Skeletal muscle cell (primary cell): ENCODE measurements at regions not wholly inside any gene's neighbourhood (a gene's known extent, or its start where the extent isn't known, plus 50 kb on each side); places are given as distances from the start of the nearest gene placed in this dataset.

Experiments used
- DNase-seq: peaks from one replicate; pipeline ENCODE4 v3.0.0-alpha.2; 2010; ENCODE audit warnings: low read depth
- H3K4me3 ChIP-seq: 2 replicates; pipeline ENCODE4 v1.5.1; 2011; ENCODE audit warnings: low read depth, mild to moderate bottlenecking, control low read depth, low read length, moderate library complexity

DNA sequence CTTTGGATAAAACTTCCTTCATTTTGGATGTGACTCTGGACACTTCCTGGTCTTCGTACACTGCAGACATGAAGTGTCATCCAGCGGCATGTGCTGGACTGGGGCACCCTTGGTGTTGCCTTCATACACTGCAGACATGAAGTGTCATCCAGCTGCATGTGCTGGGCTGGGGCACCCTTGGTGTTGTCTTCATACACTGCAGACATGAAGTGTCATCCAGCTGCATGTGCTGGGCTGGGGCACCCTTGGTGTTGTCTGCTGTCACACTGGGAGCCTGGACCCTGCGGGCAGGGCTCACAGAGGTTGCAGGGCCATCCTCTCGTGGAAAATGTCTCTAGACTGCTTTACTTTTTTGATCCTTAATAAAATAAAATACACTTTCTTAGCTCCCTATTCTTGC is 771.4 kb downstream of the BRD1 start:
- H3K4me3 ChIP-seq, result no peak overlapping the region
- DNase-seq, result no peak

DNA sequence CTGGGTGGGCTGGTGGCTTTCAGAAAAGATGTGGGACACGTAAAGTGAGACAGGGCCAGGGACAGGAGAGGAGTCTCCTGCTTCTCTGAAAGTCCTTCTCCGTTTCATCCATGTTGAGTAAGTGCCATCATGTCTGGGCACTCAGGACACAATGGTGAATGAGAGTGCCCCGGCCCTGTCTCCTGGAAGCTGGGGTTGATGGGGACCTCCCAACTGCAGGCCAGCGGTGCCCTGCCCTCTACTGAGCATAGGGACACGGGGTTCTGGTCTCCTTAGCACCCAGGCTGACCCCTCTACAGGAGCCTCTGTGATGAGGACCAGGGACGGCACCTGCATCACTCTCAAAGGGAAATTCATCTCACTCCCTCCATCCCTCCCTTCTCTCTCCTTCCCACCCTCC is 772.3 kb downstream of the BRD1 start:
- DNase-seq, result no peak
- H3K4me3 ChIP-seq, result no peak overlapping the region

DNA sequence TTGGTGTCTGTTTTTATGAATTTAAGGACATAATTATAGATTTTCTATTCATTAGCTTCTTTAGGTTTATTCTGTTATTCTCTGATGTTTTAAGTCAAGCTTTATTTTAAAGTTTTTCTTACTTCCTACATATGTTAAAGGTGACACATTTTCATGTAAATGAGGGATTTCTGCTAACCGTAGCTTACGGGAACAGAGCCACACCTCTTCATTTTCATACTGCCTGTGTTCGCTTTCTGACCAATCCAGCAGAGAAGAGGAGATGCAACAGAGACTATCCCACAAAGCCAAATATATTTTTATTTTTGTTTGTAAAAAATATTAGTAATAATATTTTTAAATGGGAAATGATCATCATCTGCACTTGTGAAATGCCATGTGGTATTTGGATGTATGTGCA is 774.1 kb downstream of the BRD1 start:
- no peak for DNase-seq
- no peak overlapping the region for H3K4me3 ChIP-seq

DNA sequence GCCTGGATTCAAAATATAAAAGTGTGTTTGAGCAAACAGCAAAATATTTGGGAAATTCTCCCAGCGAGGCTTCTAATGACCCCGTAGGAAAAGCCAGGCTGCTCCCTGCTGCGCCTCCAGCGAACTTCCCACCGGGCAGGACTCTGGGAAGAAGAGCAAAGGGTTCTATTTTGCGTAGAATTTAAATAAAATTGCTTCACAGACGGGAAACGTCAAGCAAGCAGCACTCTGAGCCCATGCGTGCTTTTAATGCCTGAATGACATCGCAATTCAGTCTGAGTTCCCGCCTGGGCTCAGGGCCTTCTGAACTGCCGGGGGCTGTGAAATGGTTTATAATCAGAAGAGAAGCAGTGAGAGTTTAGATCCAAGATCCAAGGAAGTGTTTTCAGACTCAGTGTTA is 775.1 kb downstream of the BRD1 start:
- H3K4me3 ChIP-seq, result peak overlapping the region; percentile 35
- no peak for DNase-seq

DNA sequence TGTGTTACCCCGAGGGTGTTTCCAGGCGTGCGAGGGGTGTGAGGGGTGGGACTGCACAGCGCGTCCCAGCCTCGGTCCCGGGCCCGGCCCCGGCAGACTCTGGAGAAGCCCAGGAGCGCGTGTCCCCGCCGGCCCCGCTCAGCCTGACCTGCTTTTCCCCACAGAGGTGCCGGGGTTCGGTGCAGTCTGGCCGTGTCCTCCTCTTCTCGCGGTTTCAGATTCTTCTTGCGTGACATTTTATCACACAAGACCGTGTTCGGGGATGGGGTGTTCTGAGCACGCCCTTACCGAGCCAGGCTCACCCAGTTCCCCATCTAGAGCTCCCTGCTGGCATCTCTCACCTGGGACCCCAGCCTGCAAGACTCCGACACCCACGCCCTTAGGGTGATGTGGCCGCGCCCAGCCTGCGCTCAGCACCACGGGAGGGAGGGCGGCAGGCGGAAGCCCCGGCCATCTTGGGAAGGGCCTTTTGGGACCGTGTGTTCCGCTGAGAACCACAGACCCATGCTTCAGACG is 775.6 kb downstream of the BRD1 start:
- DNase-seq, result no peak

DNA sequence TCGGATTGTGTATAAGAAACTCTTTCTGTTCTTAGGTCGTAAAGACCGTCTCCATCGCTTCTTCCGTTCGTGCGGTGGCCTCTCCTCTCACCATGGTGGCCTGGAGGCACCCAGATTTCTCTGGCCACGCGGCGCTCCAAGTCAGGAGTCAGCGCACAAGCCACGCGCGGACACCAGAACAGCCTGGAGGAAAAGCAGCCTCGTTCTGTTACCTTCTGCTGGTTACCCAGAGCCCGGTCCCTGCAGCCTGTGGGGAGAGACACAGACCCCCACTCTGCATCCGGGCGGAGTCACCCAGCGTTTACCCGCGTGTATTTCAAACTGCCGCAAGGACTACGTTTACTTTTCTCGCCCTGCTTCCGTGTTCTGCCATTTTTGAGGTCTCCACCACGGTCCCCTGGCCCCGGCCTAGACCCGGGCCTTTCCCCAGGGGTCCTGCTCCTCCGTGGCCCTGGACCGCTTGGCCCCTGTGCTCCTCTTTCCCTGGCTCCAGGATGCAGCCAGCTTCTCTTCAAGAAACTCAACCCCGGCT is 776.1 kb downstream of the BRD1 start:
- DNase-seq, result no peak
- H3K4me3 ChIP-seq, result peak overlapping the region; percentile 35

More for the DNA sequence above, 775.6 kb downstream of the BRD1 start:
- H3K4me3 ChIP-seq, result peak overlapping the region; percentile 35

DNA sequence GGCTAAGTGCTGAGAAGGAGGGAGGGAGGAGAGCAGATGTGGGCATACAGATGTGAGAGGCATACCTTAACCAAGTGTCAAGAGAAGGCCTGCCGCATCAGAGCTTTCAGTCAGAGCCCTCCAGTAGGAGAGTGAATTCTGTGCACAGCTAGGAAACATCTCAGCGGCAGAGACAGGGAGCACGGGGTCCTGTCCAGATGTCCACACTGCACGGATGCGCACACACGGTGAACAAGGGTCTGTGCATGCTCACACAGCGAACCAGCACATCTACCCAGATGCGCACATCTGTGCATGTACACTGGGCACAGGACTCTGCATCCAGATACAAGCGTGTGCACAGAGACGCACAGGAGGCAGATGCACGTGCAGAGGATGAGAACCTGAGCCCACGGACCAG is 778.0 kb downstream of the BRD1 start:
- H3K4me3 ChIP-seq, result no peak overlapping the region
- DNase-seq, result no peak

DNA sequence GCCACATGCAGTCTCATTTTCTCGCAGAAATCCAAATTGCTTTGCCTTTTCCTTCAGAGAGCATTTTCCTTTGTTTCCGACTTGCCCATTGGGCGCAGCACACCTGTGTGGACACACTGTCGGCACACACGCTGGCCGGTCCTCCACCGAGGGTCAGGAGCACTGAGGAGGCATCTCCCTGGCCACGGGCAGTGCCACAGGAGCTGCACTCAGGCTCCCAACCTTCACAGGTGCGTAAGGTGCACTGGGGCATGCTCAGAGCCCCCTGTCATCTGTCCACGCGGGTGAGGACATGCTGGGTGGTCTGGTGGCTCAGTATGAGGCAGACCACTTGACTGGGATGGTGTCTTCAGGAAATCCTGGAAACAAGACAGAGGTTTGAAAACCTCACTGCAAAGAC is 779.1 kb downstream of the BRD1 start:
- no peak overlapping the region for H3K4me3 ChIP-seq
- no peak for DNase-seq

DNA sequence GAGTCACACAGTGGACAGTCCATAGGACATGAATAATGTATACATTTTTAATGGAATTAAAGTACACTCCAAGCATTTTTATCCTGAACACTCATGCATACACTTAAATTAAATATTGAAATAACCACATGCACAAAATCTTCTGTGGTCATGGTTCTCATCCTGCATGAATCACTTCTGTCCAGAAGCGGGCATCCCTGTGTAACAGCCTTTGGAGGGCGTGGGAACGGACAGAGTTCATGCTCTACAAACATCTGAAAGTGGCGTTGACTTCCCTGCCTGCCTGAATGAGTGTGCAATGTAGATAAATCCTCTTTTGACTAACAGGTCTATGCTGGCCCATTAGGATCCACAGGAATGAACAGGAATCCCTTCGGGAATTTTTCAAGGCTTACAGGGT is 780.2 kb downstream of the BRD1 start:
- no peak for DNase-seq
- H3K4me3 ChIP-seq, result no peak overlapping the region

DNA sequence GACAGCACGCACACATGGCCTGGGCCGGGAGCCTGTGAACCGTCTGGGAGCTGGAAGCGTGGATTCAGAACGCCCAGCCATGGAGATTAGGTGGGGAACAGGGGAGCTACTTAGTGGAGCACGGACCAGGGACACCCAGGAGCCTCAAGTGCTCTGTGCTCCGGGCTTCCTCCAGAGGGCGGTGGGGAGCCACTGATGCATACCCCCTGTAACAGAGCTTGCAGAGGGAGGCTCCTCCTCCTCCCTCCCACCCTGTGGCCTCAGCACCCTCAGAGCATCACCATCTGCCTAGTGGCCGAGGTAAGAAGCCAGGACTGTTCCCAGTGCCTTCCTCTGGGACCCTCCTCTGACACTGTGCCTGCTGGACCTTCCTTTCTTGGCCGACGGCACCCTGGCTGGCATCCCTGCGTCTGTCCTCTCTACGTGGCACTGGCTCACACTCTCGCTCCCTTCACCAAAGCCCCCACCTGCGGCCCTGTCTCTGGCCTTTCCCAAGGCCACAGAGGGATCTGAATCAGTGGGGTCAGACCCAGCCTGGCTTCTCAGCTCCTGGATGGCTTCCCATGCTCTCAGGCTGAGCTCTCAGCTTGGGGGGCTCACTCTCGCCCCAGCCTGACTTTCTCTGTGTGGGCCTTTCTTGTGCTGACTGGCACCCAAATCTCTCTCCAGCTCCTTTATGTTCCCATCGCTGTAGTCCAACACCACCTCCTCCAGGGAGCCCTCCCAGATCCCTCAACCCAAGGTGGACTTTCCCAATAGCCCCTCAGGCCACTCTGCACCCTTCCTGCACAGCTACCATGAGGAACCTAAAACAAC is 780.9 kb downstream of the BRD1 start:
- no peak overlapping the region for H3K4me3 ChIP-seq
- no peak for DNase-seq

DNA sequence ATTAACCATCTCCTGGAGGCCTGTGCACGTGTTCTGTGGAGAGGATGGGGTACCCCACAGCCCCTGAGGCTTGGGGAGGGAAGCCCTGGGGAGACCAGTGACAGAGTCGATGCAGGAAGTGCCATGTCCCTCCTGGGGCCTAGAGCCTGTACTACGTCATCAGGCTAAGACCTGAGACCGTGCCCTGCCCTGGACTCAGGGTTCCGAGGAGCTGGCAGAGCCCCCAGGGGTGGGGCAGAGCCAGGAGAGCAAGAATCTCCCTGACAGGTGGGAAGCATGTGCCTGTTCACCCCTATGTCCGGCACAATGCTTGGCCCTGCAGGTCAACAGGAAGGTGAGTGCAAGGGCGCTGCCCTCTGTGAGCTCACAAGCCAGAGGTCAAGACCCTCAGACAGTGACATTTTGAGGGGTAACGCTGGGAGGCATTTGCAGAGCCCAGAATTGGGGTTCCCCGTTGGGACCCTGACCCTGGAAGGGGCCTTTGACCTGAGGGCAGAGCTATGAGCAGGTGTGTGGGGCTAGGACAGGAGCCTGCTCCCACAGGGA is 781.6 kb downstream of the BRD1 start:
- no peak for DNase-seq
- no peak overlapping the region for H3K4me3 ChIP-seq

DNA sequence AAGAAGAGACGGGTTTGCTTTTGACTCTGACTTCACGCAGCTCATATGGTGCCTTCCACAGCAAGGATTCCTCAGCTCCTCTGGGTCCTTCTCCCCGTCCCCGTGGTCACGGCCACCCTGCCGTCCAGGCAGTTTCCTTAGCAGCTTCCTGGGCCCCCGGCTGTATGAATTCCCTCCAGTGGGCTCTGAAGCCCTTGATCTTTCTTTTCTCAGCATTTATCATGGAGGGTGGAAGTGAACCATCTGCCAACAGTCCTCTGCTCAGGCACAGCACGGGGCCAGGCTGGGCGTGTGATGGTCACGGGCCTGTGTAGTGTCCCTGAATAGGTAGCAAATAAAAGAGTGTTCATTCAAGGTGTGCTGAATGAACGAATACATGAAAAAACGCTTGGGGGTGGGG is 782.4 kb downstream of the BRD1 start:
- H3K4me3 ChIP-seq, result no peak overlapping the region
- no peak for DNase-seq

DNA sequence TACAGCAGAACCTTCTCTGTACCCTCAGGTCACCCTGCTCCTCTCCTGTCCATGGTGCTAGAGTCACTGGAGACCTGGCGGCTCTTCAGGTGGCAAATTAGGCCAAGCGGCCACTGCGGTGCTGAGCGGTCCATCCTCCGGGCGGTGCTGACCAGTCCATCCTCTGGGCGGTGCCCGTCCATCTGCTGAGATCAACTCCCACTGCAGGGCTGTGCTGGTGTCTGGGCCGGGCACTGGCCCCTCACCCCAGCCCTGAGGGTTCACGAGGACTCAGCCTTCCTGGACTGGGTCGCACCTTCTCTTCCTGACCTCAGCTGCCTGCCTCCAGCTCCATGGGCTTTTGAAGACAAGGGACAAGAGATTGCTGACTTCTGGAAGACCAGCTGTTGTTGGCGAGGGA is 782.9 kb downstream of the BRD1 start:
- no peak overlapping the region for H3K4me3 ChIP-seq
- no peak for DNase-seq

DNA sequence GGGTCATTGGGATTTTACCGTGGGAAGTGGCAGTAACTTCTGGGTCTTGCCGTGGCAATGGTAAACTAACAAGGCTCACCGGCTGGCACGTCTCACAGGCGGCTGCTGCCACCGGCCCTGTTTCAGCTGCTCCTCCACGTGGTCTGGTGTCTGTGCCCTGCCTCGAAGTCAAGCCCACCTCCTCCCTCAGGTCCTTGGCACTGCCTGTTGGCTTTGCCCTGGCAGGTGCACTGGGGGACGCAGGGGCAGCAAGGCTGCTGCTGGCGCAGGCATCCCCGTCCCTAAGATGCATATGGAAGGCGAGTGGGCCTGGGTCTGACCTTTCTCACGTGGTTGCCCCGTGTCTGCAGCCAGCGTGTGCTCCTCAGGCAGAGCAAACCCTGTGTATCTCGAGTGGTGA is 783.6 kb downstream of the BRD1 start:
- DNase-seq, result no peak
- H3K4me3 ChIP-seq, result no peak overlapping the region

DNA sequence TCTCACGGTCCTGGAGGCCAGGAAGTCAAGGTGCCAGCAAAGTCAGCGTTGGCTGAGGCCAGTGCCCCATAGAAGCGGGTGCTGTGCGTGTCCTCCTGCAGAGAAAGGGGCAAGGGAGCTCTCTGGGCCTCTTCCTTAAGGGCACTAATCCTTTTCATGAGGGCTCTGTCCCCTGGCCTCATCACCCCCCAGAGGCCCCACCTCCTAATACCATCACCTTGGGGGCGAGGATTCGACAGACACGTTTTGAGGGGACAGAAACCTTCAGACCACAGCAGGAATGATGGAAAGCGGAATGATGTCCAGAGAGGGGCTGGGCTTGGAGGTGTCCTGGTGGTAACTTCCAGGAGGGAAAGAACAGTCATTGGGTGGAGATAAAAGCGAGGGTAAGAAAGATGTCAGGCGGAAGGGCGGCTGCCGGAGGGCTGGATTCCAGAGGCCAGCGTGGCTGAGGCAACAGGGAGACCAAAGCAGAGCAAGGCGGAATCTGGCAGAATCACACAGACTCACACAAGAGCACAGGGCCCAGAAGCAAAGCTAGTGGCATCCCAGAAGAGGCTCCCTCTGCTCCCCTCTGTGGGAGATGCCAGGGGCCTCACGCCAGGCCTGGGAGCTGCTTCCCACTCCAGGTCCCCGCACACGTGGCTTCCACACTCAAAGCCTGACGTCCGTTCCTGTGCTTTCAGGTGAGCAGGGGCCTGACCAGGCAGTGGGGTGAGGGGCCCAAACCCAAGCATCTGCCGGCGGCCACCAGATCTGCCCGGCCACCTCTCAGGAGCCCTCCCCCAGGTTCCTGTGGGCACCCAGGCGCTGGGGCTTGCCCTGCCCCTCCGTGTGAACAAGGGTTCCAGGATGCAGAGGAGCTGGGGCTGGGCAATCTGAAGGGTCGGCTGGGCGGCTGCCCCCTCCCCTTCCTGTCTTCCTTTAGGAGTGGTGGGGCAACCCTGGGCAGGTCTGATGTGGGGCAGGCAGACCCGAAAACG is 784.5 kb downstream of the BRD1 start:
- no peak for DNase-seq
- no peak overlapping the region for H3K4me3 ChIP-seq

DNA sequence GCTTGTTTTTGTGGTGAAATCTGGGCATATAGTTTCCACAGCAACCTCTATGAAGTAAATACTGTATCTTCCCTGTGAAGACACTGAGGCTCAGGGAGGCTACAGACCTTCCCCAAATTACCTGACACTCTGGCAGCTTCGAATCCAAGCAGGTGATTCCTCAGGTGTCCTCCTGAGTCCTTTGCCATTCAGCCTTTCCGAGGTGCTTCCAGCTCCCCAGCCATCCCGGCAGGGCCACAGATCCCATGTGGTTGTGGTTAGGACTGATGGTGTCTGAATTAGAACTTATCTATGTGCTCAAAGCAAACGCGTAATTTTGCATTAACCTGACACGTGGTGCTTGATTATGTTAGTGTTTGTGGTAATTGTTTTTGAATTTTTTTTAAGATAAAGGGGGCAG is 785.6 kb downstream of the BRD1 start:
- no peak overlapping the region for H3K4me3 ChIP-seq
- no peak for DNase-seq

DNA sequence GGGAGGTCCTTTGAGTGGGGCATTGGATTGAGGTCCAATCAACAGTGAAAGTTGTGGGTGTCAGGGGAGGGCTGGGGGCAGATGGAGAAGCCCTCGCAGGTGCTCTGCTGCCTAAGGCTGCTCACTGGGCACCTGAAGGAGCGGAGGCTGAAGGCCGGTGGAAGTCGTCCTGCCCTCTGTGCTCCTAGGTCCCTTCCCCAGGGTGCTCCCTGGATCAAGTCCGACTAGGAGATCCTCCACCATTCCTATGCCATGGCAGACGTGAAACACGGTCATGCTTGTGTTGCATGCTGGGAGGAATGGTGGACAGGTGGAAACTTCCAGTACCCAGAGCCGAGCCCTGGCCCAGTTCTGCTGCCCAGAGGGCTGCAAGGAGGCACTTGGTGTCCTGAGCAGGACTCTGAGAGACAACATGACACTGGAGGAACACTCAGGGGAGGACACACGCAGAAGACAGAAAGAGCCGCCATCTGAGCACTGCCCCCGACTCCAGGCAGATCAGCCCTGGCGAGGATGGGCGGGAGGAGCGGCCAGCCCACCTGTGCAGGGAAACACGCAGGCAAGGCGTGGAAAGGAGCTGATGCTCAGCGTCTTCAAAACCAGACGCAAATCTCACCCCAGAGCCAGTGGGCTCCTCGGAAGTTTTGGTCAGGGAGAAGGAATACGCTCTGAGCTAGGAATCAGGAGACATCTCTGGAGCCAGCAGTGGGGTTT is 786.8 kb downstream of the BRD1 start:
- H3K4me3 ChIP-seq, result no peak overlapping the region
- DNase-seq, result no peak

DNA sequence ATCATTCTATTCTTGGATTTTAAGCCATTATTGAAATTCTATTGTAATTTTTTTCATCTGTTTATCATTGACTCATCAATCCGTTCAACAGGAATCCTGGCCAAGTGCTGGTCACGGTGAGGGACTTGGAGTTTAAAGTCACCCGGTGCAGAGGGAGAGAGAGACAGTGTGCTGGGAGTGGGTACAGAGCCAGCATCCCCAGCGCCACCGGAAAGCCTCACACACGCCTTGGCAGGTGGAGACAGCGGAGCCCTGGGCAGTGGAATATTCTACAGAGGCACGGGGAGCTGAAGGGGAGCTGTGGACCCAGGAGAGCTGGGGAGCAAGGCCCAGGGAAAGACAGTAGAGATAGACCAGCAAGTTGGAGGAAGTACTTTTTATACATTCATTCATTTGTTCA is 787.6 kb downstream of the BRD1 start:
- H3K4me3 ChIP-seq, result no peak overlapping the region
- no peak for DNase-seq

DNA sequence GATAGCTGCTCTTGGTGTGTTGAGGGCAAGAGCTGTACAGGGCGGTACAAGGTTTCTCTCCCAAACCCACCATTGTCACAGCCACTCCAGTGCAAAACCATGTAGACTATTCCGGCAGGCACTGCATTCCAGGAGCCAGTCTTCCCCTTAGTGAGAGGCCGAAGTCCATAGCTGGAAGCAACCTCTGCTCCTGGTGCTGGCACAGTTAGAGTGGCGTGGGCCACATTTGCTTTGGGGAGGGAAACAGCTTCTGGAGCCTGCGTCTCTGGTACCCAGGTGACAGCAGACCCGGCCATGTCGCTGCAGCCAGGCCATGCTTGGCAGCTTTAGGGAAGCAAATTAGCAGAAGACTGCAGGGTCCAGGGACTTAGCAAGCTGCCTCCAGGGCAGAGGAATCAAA is 788.0 kb downstream of the BRD1 start:
- no peak overlapping the region for H3K4me3 ChIP-seq
- no peak for DNase-seq
